Hepatocyte (in vitro differentiated cells): ENCODE measurements at regions not wholly inside any gene's neighbourhood (a gene's known extent, or its start where the extent isn't known, plus 50 kb on each side); places are given as distances from the start of the nearest gene placed in this dataset.

Source experiments
- EZH2 ChIP-seq: fragments of 200-600 bp; sonication (generic); IDR thresholded peaks from 2 replicates; pipeline ENCODE4 v1.6.1; 2016; ENCODE audit warnings: antibody characterized with exemption, mild to moderate bottlenecking, borderline replicate concordance
- TF ChIP-seq, protein P1 (sequence below): fragments of 200-600 bp; sonication (generic); IDR thresholded peaks from 2 replicates; pipeline ENCODE4 v1.5.1; 2016; ENCODE audit warnings: antibody characterized with exemption, mild to moderate bottlenecking; ENCODE audit not compliant: poor library complexity

DNA sequence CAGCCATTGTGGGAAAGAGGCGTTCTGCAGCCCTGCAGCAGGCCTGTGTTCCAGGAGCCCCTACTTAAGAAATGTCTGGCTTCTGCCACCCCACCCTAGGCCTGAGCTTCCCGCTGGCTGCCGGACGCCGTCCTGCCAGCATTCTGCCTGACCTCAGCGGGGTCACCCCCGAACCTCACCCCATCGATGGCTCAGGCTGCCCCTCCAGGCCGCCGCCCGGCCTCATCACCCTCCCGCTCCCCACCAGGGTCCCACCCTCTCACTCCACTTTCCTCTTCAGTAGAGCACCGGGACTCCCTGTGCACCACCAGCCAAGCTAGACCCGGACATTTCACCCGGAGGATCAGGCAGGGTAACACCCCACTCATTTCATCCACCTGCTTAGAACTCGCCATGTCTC lies 73.6 kb upstream of the SALL3 start:
- TF ChIP-seq, protein P1, sequence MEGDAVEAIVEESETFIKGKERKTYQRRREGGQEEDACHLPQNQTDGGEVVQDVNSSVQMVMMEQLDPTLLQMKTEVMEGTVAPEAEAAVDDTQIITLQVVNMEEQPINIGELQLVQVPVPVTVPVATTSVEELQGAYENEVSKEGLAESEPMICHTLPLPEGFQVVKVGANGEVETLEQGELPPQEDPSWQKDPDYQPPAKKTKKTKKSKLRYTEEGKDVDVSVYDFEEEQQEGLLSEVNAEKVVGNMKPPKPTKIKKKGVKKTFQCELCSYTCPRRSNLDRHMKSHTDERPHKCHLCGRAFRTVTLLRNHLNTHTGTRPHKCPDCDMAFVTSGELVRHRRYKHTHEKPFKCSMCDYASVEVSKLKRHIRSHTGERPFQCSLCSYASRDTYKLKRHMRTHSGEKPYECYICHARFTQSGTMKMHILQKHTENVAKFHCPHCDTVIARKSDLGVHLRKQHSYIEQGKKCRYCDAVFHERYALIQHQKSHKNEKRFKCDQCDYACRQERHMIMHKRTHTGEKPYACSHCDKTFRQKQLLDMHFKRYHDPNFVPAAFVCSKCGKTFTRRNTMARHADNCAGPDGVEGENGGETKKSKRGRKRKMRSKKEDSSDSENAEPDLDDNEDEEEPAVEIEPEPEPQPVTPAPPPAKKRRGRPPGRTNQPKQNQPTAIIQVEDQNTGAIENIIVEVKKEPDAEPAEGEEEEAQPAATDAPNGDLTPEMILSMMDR, result no peak
- TF ChIP-seq EZH2, result no peak
